HG03139 (cell line): ENCODE measurements at regions not wholly inside any gene's neighbourhood (a gene's known extent, or its start where the extent isn't known, plus 50 kb on each side); places are given as distances from the start of the nearest gene placed in this dataset.
A peak's percentile ranks its signal among the peaks of the same experiment; 100 is the strongest.

Source experiments
- ATAC-seq: cut with Tn5 transposase; IDR thresholded peaks from one replicate; pipeline ENCODE4 v1.9.1; 2021; ENCODE audit not compliant: unreplicated experiment

DNA sequence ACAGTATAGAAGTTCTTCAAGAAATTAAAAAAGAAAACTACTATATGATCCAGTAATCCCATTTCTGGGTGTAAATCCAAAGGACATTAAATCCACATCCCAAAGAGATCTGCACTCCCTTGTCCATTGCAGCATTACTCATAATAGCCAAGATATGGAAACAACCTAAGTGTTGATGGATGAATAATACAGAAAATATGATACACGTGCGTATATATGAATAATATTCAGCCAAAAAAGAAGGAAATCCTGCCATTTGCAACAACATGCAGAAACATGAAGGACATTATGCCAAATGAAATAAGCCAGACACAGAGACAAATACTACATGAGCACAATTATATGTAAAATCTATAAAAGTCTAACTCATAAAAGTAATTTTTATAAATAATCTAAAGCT is 306.3 kb upstream of the ANO3 start:
- no peak for ATAC-seq

- ATAC-seq: no peak
These were observed 305.9 kb upstream of the ANO3 start for GRCh38 chr11:26026078-26026477.

- ATAC-seq: peak; percentile 54
These were observed 304.0 kb upstream of the ANO3 start for GRCh38 chr11:26027887-26028286.

- ATAC-seq: peak; percentile 45
These were observed 303.5 kb upstream of the ANO3 start for GRCh38 chr11:26028393-26028911.

DNA sequence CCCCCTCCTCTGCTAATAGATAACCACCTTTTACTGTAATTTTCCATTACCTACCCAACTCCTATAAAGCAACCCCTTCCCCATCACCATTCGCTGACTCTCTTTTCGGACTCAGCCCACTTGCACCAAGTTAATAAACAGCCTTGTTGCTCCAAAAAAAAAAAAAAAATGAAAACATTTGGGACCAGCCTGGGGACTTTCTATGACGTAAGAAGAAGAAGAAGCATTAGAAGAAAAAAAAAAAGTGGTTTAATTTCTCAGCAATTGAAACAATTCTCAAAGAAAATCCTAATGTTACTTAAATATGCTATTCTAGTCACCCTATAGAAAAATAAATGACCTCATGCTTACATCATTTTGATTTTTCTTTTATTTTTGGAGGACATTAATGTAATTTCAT is 301.5 kb upstream of the ANO3 start:
- ATAC-seq: no peak

- no peak for ATAC-seq
These were observed 299.7 kb upstream of the ANO3 start for GRCh38 chr11:26032241-26032640.

GRCh38 chr11:26035696-26036095 is 296.2 kb upstream of the ANO3 start:
- ATAC-seq: no peak

DNA sequence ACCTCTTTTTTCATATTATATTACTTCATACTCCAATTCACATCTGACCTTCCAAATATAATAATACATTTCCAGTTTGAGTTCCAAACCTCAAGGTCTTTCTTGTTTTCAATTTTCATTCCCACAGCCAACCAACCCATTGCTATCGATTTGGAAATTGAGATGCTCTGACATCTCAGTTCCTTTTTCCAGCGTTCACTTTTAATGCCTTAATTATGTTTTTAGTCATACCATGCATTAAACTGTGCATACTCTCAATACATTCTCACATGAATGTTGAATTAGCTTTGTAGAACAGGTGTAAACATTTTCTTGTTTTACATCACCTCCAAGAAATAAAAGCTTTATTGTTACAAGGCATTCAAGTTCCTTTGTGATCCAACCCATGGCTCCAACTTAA is 294.2 kb upstream of the ANO3 start:
- ATAC-seq: no peak

DNA sequence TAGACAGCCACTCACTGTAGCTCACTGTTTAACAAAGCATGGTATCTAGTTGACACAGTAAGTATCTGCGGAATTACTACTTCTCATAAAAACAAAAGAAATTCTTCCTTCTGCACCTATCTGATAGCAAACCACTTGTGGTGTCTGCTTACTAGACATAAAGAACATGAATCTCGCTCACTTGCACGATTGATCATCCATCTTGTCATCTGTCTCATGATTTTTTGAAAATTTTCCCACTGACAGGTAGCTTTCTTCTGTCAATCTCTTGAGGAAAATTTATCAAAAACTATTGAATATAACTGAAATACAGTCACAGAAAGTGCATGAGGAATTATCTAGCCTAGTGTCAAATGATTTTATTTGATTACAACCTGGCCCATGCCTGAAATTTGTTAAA is 291.6 kb upstream of the ANO3 start:
- ATAC-seq: no peak

- ATAC-seq: no peak
These were observed 289.8 kb upstream of the ANO3 start for GRCh38 chr11:26042113-26042512.

GRCh38 chr11:26043665-26044064 is 288.3 kb upstream of the ANO3 start:
- ATAC-seq: peak; percentile 74

GRCh38 chr11:26044389-26044788 is 287.5 kb upstream of the ANO3 start:
- no peak for ATAC-seq

DNA sequence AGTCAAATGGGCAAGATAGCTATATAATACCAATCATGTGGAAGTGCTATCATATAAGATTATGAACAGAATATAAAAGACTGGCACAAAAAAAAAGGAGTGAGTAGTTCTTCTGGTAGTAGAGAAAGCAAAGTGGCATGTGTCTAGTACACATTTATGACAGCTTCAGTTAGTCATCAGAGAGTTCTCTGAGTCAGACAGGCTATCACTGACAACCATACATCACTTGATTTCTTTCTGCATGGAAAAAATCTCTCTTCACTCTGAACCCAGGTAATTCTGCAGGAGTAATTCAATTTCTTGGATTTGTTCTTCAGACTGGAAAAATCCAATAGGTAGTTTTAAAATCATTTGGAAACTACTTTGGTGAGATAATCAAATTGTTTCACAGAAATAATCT is 286.8 kb upstream of the ANO3 start:
- ATAC-seq: no peak

DNA sequence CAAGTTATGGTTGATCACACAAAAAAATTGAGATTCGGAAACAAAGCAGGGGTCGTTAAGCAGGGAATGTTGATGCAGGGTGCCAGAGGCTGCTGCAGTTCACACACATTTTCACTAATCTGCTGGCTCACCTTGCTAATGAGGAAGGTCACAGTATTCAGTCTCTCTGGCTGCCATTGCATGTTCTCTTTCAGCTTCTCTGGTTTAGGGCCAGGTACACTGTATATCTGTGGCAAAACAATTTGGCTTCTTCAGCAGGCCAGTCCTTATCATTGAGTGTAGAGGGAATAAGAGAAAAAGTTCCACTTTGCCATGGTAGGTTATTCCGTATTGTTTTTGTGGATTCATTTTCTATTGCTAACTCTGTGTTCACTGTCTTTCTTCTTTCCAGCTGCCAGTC is 283.7 kb upstream of the ANO3 start:
- no peak for ATAC-seq

DNA sequence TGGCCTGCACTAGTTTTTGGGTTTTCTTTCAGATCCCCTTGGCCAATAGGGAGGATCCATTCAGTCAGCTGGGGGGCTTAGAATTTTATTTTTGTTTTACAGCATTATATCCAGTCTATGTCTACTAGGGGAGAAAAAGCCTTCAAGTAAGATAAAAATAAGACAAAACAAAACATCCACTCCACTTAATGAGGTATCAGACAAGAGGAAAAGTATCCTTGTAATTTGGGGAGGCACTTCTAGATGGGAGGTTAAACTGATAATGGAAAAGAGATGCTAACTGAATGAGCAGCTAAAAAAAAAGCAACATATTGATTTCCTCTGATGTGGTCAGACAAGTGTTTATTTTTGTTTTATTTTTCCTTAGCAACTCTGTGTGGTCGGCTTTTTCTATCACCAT is 278.0 kb upstream of the ANO3 start:
- ATAC-seq: no peak

GRCh38 chr11:26062660-26063059 is 269.3 kb upstream of the ANO3 start:
- ATAC-seq: no peak

GRCh38 chr11:26063915-26064314 is 268.0 kb upstream of the ANO3 start:
- ATAC-seq: no peak

DNA sequence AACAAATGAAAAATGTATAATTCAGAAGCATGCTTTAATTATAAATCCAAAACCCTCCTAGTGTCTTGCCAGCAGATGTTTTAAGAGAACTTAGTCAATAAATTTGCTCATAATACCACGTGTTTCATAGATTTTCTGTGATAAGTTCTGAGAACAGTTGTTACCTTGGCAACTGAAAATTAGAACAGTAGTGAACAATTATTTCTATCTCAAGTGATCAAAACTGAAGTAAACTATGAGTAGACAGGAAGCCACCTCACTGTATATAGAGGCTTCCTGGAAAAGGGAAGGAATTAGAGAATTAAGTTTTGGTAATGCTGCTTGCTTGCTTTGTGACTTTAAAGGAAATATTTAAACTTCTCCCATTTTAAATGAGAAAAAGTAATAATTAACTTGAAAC is 266.0 kb upstream of the ANO3 start:
- no peak for ATAC-seq

DNA sequence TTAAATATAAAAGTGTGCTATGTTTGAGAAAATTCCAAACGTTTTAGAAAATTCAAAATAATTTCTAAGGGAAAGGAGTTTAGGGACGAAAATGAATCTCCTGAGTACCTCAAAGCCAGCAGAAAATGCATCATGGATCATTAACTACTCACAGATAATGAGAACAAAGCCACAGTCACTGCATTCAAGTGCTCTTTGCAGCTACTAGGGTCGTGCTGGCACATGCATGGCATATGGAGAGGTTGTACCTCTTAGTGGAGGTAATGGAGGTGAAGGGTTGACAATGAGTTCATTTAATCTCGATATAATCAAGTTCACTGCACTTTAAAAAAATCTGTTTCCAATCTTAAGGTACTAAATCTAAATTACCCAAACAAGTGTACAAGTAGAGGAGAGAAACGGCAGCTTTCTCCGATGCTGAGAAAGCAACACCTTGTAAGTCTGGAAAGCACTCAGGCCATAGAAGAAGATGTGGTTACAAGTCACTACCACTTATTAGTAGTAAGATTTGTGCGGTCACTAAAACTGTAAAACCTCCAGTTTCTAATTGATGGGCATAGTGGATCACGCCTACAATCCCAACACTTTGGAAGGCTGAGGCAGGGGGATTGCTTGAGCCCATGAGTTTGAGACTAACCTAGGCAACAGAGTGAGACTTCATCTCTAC is 261.1 kb upstream of the ANO3 start:
- no peak for ATAC-seq

- no peak for ATAC-seq
These were observed 259.2 kb upstream of the ANO3 start for GRCh38 chr11:26072614-26073153.

- ATAC-seq: no peak
These were observed 258.3 kb upstream of the ANO3 start for GRCh38 chr11:26073646-26074045.

- ATAC-seq: no peak
These were observed 255.5 kb upstream of the ANO3 start for GRCh38 chr11:26076233-26076990.
